ENCODE measurements at regions not wholly inside any gene's neighbourhood (a gene's known extent, or its start where the extent isn't known, plus 50 kb on each side); places are given as distances from the start of the nearest gene placed in this dataset.
"Not testable (repeated sequence)": the region's sequence is repeated elsewhere in the genome, so short reads cannot be mapped to it uniquely, and the experiment has no call there.

GRCh38 chr5:30347858-30348257 is 845.6 kb upstream of the CDH6 start:
- no peak for DNase-seq

GRCh38 chr5:30345539-30346345 is 847.7 kb upstream of the CDH6 start:
- DNase-seq, result not testable (repeated sequence)

- no peak for DNase-seq
Observed at GRCh38 chr5:30343707-30344106, 849.8 kb upstream of the CDH6 start.

GRCh38 chr5:30341466-30341865 is 852.0 kb upstream of the CDH6 start:
- no peak for DNase-seq

- no peak for DNase-seq
Observed at GRCh38 chr5:30337084-30337573, 856.4 kb upstream of the CDH6 start.

GRCh38 chr5:30331534-30331933 is 862.0 kb upstream of the CDH6 start:
- DNase-seq, result no peak

GRCh38 chr5:30325795-30326194 is 867.7 kb upstream of the CDH6 start:
- no peak for DNase-seq

GRCh38 chr5:30324083-30324482 is 869.4 kb upstream of the CDH6 start:
- DNase-seq, result no peak

- no peak for DNase-seq
Observed at GRCh38 chr5:30287890-30288289, 905.6 kb upstream of the CDH6 start.

- DNase-seq, result peak; percentile 75
Observed at GRCh38 chr5:30279237-30279636, 914.2 kb upstream of the CDH6 start.

GRCh38 chr5:30267026-30267425 is 926.5 kb upstream of the CDH6 start:
- no peak for DNase-seq

- no peak for DNase-seq
Observed at GRCh38 chr5:30239331-30240022, 954.0 kb upstream of the CDH6 start.

- DNase-seq, result no peak
Observed at GRCh38 chr5:30237189-30237588, 956.3 kb upstream of the CDH6 start.

GRCh38 chr5:30209755-30210154 is 983.7 kb upstream of the CDH6 start:
- no peak for DNase-seq

- no peak for DNase-seq
Observed at GRCh38 chr5:30197662-30198061, 995.8 kb upstream of the CDH6 start.

- DNase-seq, result no peak
Observed at GRCh38 chr5:30195036-30195435, 998.5 kb upstream of the CDH6 start.

GRCh38 chr5:30194595-30194994 is 998.9 kb upstream of the CDH6 start:
- DNase-seq, result no peak

GRCh38 chr5:30183795-30184194 is 1009.7 kb upstream of the CDH6 start:
- no peak for DNase-seq

GRCh38 chr5:30156156-30156555 is 1037.3 kb upstream of the CDH6 start:
- no peak for DNase-seq

- DNase-seq, result no peak
Observed at GRCh38 chr5:30152431-30152830, 1041.1 kb upstream of the CDH6 start.

- DNase-seq, result no peak
Observed at GRCh38 chr5:30150231-30150630, 1043.3 kb upstream of the CDH6 start.

GRCh38 chr5:30149526-30149925 is 1044.0 kb upstream of the CDH6 start:
- no peak for DNase-seq

GRCh38 chr5:30147976-30148375 is 1045.5 kb upstream of the CDH6 start:
- DNase-seq, result no peak

- not testable (repeated sequence) for DNase-seq
Observed at GRCh38 chr5:30144059-30144458, 1049.4 kb upstream of the CDH6 start.
